ENCODE measurements at regions not wholly inside any gene's neighbourhood (a gene's known extent, or its start where the extent isn't known, plus 50 kb on each side); places are given as distances from the start of the nearest gene placed in this dataset.

DNA sequence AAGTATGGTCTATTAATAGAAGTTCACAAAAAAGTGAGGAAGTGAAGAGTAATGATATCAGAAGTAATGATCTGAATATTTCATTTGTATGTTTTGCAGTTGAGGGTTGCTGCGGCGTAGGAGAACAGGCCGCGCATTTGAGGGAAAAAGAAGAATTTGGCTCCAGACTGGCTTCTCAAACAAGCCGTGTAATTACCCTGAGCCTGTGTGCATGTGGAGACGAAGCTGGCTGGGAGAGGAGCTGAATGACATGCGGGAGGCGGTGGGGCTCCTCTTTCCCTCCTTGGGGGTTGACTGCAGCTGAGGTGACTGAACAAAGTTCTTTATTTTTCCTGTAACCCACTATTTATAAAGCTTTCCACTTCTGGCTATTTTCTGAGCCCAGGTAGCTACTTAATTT, 115.5 kb upstream of the AFDN start:
- no peak for DNase-seq

- DNase-seq = no peak
Observed at GRCh38 chr6:167711768-167712730, 114.7 kb upstream of the AFDN start.

- no peak for DNase-seq
Observed at GRCh38 chr6:167712731-167713475, 113.8 kb upstream of the AFDN start.

- no peak for DNase-seq
Observed at GRCh38 chr6:167714152-167714551, 112.6 kb upstream of the AFDN start.

DNA sequence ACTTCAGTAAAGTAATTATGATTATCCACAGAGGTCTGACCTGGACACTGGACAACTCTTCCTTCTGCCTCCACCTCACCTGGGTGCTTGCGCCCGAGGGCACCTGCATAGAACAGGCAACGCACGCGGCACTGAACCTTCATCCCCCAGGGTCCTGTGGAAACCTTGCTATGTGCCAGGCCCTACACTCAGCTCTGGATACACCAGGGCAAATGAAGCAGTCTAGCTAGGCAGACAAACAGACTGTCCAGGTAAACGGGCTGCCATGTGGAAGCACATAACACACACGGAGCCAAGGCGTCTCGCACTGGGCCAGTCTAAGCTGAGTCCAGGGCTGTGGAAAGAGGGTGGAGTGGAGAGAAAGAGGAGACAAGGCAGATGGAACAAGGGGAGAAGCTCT, 109.3 kb upstream of the AFDN start:
- no peak for DNase-seq

DNA sequence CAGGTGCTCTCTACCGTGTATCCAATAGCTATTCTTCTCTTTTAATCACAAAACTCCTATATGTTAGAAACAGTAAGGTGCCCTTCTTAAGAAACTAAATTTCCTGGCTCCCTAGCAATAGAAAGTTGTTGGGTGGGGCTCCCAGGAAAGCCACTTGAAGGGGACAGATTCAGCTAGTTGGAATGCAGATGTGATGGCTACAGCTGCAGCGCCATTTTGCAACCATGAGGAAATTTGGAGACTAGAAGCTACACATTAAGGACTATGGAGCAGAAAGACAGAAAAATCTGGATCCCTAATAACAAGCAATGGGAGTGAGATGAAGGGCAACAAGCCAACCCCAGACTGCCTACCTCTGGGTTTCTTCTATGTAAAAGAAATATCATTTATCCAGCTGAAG, 108.8 kb upstream of the AFDN start:
- DNase-seq = no peak

DNA sequence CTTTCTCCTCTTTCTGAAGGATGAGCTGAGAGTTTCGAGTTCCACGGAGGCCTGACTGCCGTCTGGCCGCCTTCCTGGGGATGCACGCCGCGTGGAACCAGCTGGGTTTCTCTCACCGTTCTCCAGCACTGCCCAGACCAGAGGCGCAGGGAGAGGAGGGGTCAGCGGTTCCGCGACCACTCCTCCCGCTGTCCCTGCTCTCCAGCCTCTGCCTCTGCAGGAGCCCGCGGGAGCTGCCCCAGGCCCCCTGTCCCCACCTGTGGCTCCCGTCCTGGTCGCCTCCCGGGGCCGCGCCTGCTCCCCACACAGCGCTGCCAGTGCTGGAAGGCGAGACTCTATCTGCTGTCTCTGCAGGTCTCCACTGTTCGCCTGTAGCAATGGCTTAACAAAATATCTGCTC, 106.8 kb upstream of the AFDN start:
- no peak for DNase-seq

DNA sequence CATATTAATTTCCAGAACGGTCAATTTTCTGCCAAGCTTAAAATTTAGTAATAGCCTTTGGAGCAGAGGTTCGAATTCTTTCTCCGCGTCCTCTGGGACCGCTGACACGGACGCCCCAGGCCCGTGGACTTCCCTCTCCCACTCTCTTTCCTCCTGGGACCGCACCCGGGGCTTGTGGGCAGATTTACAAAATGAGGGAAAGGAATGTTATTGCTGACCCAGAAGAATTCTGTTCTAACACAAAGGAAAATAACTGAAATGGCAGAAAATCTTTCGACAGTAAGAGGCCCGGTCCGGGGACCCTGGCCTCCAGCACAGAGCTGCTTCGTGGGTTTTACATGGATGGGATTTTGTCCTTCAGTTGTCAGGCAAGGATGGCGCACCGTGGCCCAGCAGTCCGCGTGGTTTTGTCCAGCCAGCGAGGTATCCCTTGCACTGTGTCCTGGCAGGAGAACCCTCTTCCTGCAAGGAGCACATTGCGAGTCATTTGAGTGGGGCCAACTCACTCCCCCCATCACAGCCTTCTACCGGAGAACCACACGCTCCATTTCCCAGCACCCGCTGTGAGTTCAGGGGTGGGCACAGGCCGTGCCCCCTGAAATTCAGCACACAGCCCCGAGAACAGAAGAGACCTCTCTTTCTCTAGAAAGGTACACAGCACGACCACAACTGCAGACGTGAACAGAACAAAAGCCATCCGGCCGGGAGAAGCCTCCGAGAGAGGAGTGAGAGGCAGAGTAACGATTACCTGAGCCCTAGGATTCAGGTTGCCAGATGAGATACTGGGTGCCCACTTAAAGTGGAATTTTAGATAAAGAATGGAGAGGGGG, 106.0 kb upstream of the AFDN start:
- no peak for DNase-seq

DNA sequence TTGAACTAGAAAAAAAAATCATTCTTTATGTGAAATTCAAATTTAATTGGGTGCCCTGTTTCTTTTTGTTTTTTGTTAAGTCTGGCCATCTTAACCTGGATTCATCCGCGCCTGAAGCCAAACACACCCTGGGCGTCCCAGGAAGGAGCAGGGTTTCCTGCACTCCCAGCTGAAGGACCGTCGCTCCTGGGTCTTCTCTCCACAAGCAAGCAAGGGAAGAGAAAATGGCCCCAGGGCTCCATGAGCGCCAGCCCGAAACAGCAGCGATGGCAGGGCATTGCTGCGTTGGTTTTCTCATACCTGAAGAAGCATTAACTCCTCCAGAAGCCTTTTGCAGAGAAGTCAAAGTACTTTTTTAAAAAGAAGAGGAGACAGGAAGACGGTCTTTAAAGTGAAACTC, 105.4 kb upstream of the AFDN start:
- no peak for DNase-seq

DNA sequence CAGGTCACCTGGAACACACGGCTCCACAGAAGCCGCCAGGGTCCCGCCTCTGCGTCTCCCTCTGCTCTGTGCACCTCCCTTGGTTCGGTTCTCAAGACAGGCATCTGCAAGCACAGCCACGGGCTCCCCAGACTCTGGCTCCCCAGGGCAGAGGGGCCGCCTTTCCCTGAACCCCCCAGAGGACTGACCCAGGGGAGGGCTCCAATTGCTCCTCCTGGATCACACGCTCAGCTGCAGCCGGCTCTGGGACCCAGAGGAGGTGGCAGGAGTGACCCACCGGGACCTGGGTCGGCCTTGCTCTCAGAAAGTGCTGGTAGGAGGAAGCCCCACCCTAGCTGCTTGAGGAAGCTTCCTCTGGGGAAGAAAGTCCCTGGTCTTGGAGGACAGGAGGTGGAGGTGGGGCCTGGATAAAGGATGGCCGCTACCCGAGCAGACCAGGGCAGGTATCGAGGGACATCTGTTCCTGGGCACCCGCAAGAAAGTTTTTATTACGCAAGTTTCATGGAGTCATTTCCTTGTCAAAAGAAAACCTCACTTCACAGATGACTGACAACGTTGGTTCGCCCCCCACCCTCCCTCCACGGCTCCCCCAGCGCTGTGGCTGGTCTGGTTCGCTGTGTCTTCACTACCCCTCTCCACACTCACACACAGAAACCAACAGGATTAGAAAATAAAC, 103.9 kb upstream of the AFDN start:
- no peak for DNase-seq

GRCh38 chr6:167726043-167726621, 100.6 kb upstream of the AFDN start:
- DNase-seq = no peak

DNA sequence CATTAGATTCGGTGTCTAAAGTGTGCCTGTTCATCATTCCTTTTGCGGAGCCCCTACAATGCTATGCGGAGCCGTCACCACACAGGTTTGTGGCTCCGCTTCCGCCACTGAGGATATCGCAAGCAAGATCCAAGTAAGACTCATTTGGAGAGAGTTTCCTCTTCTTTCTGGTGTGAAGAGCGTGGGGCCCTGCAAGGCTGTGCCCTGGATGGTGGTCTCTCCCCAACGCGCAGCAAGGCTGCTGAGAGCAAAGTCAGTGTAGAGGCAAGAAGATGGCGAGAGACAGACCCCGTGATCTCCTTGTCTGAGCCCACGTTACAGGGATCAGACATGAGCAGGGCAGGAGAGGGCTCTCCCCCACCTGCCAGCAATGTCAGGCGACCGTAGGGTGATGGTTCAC, 96.3 kb upstream of the AFDN start:
- no peak for DNase-seq

GRCh38 chr6:167731216-167731615, 95.5 kb upstream of the AFDN start:
- no peak for DNase-seq

DNA sequence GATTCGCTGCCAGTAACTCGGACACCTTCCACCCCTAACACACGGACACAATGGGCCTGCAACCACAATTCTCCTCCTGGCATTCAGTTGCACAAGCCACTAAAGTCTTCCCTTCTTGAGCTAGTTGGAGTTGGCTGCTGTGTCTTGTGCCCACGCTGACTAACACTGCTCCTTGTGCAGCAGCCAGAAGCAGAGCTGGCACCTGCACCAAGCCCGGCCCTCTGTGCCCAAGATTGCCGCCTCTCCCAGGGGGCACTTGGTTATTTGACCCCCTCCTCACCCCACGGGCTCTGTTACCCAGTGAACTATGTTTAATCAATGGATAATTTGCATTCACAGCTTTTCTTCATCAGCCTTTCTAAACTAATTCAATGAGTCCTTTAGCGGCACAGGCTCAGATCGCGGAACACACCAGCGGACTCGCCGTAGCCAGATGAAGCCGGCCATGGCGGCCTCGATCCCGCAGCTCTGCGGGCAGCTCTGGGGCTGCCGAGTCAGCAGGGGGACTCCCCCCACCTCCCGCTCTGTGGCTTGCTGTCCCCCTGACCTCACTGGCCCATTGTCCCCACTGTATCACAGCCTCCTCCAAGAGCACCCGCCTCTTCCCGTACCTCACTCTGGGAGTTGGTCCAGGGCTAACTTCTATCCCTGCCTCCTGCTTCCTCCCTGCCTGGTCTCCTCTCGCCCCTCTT, 94.8 kb upstream of the AFDN start:
- DNase-seq = no peak

DNA sequence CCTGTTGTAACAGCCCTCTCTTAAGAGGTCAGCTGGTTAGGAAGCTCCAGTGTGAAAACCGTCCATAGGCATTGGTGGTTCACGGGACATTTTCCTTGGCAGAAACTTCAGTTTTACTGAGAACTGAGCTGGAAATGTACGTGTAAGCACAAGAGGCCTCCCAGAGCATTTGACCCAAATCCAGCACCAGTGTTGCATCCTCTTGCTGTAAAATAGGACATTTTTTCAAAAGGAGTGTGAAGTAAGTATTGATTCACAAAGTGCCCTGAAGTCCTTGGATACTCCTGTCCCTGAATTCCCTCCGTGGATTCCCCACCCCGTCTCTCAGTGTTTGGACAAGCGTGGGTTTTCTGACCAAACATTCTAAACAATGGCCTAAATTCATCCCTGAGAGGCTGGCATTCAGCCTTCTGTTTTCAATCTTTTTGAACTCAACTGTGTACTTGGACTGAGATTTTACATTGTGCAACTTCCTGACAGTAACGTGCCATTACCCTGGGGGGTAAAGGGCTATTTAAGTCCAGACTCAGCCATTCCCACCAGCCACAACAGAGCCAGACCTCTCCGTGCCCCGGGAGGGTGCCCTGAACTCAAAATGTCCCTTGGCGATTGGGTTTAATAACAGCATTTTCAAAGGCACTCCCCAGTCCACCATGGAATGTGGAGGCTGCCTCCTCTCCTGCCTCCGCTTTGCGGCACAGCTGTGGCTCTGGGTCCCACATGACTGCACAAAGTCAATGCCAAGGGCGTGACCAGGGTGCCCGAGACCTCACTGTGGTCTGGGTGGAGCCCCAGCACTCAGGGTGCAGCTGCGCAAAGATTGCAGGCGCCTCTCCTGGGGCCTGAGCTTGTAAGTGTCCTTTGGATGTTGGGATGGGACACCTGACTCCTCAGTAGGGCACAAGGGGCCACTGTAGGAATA, 92.7 kb upstream of the AFDN start:
- DNase-seq = no peak

DNA sequence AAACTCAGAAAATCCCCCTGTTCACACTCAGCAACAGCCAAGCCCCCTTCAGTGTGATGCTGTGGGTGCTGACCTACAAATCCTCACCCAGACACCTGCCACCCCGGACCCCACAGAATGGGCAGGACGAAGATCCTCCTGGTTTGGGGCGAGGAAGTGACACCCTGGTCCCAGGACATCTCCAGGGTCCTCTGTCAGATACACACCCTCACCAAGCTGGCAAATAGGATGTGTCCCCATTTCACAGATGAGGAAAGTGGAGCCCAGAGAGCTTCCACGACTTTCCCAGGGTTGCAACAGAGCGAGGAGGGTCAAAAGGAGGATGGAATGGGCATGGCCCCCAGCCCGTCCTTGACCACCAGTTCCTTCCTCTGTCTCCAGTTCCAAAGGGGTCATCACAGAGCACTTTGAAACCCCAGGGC, 92.0 kb upstream of the AFDN start:
- no peak for DNase-seq

DNA sequence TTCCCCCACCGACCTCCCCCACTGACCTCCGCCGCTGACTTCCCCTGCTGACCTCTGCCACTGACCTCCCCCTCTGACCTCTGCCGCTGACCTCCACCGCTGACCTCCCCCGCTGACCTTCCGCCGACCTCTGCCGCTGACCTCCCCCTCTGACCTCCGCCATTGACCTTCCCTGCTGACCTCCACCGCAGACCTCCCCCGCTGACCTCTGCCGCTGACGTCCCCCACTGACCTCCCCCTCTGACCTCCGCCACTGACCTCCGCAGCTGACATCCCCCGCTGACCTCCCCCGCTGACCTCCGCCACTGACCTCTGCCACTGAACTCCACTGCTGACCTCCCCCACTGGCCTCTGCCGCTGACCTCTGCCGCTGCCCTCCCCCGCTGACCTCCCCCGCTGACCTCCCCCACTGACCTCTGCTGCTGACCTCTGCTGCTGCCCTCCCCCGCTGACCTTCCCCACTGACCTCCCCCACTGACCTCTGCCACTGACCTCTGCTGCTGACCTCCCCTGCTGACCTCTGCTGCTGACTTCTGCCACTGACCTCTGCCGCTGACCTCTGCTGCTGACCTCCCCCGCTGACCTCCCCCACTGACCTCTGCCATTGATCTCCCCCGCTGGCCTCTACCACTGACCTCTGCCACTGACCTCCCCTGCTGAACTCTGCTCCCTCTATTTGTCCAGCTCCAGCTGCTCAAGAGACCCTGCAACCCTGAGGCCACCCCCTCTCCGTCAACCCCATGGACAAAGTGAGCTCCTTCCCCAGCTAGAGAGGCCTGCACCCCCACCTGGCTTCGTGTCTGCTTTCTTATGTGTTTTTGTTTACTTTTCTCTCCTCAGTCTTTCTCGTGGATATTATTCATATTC, 91.4 kb upstream of the AFDN start:
- DNase-seq = no peak

- no peak for DNase-seq
Observed at GRCh38 chr6:167735951-167736288, 90.8 kb upstream of the AFDN start.

- no peak for DNase-seq
Observed at GRCh38 chr6:167736486-167737204, 90.1 kb upstream of the AFDN start.

All from fibroblast of upper back skin (primary cell).